ENCODE measurements at regions not wholly inside any gene's neighbourhood (a gene's known extent, or its start where the extent isn't known, plus 50 kb on each side); places are given as distances from the start of the nearest gene placed in this dataset.

GRCh38 chr9:29656641-29657406, 2083.5 kb upstream of the C9orf72 start:
- DNase-seq = no peak

GRCh38 chr9:29657821-29658220, 2084.5 kb upstream of the C9orf72 start:
- DNase-seq = no peak

GRCh38 chr9:29659014-29659413, 2085.7 kb upstream of the C9orf72 start:
- DNase-seq = no peak

- no peak for DNase-seq
These were observed 2086.5 kb upstream of the C9orf72 start for GRCh38 chr9:29659736-29660135.

GRCh38 chr9:29668732-29669131, 2095.5 kb upstream of the C9orf72 start:
- DNase-seq = no peak

- DNase-seq = no peak
These were observed 2096.3 kb upstream of the C9orf72 start for GRCh38 chr9:29669613-29670012.

- no peak for DNase-seq
These were observed 2112.2 kb upstream of the C9orf72 start for GRCh38 chr9:29685531-29685930.

GRCh38 chr9:29691145-29691544, 2117.9 kb upstream of the C9orf72 start:
- DNase-seq = no peak

- peak in 1 of 2 experiments; percentile 7 for DNase-seq
These were observed 2118.6 kb upstream of the C9orf72 start for GRCh38 chr9:29691758-29692407.

GRCh38 chr9:29697011-29697410, 2123.7 kb upstream of the C9orf72 start:
- no peak for DNase-seq

GRCh38 chr9:29701559-29701958, 2128.3 kb upstream of the C9orf72 start:
- no peak for DNase-seq

GRCh38 chr9:29701971-29702370, 2128.7 kb upstream of the C9orf72 start:
- no peak for DNase-seq

- DNase-seq = no peak
These were observed 2141.6 kb upstream of the C9orf72 start for GRCh38 chr9:29714860-29715259.

- no peak for DNase-seq
These were observed 2144.3 kb upstream of the C9orf72 start for GRCh38 chr9:29717631-29718030.

GRCh38 chr9:29730163-29730562, 2156.9 kb upstream of the C9orf72 start:
- no peak for DNase-seq

GRCh38 chr9:29740518-29740917, 2167.2 kb upstream of the C9orf72 start:
- DNase-seq = no peak

GRCh38 chr9:29741169-29741568, 2167.9 kb upstream of the C9orf72 start:
- no peak for DNase-seq

- peak in 1 of 2 experiments; percentile 30 for DNase-seq
These were observed 2176.8 kb upstream of the C9orf72 start for GRCh38 chr9:29750062-29750461.

- DNase-seq = no peak
These were observed 2177.9 kb upstream of the C9orf72 start for GRCh38 chr9:29751226-29751625.

- no peak for DNase-seq
These were observed 2180.4 kb upstream of the C9orf72 start for GRCh38 chr9:29753638-29754037.

- DNase-seq = no peak
These were observed 2195.7 kb upstream of the C9orf72 start for GRCh38 chr9:29769019-29769418.

GRCh38 chr9:29773676-29774075, 2200.4 kb upstream of the C9orf72 start:
- no peak for DNase-seq

GRCh38 chr9:29775491-29775890, 2202.2 kb upstream of the C9orf72 start:
- DNase-seq = no peak

- DNase-seq = no peak
These were observed 2205.1 kb upstream of the C9orf72 start for GRCh38 chr9:29778281-29778849.

All from SW 1271 (cell line).